ENCODE measurements at regions not wholly inside any gene's neighbourhood (a gene's known extent, or its start where the extent isn't known, plus 50 kb on each side); places are given as distances from the start of the nearest gene placed in this dataset.

DNA sequence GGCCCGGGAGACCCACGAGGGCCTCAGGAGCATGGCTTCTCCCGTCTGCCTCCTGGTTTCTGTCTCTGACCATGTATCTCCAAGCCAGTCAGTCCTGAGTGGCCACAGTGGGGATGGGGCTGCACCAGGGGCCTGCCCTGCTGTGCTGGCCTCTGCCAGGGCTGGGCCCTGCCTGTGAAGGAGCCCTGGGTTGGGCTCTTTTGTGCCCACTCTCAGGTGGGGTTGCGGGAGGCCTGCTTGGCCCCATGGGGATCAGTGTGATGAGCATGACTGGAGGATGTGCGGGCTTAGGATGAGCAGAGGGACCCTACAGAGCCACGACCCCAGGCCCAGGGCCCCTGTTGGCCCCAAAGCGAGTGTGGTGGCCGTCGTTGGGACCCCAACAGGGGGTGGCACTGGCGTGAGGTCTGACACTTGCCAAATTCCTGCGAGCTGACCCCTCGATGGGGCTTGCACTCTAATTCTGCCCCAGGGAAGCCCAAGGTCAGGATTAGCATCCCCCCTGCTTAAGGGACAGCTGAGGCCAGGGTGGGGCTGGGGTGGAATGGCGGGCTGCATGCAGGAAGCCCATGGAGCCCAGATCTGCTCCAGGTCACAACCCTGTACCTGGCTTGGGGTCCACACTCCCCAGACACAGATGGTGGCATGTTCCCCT, 90.0 kb upstream of the BHLHE23 start:
- TF ChIP-seq, protein P1, sequence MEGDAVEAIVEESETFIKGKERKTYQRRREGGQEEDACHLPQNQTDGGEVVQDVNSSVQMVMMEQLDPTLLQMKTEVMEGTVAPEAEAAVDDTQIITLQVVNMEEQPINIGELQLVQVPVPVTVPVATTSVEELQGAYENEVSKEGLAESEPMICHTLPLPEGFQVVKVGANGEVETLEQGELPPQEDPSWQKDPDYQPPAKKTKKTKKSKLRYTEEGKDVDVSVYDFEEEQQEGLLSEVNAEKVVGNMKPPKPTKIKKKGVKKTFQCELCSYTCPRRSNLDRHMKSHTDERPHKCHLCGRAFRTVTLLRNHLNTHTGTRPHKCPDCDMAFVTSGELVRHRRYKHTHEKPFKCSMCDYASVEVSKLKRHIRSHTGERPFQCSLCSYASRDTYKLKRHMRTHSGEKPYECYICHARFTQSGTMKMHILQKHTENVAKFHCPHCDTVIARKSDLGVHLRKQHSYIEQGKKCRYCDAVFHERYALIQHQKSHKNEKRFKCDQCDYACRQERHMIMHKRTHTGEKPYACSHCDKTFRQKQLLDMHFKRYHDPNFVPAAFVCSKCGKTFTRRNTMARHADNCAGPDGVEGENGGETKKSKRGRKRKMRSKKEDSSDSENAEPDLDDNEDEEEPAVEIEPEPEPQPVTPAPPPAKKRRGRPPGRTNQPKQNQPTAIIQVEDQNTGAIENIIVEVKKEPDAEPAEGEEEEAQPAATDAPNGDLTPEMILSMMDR (conservative IDR thresholded peaks at IDR 0.05; ENCODE audit: low read depth, low read length) = no peak
- no peak for DNase-seq (ENCODE audit: low read depth)
- no peak overlapping the region for H3K4me3 ChIP-seq (ENCODE audit: low read length)

DNA sequence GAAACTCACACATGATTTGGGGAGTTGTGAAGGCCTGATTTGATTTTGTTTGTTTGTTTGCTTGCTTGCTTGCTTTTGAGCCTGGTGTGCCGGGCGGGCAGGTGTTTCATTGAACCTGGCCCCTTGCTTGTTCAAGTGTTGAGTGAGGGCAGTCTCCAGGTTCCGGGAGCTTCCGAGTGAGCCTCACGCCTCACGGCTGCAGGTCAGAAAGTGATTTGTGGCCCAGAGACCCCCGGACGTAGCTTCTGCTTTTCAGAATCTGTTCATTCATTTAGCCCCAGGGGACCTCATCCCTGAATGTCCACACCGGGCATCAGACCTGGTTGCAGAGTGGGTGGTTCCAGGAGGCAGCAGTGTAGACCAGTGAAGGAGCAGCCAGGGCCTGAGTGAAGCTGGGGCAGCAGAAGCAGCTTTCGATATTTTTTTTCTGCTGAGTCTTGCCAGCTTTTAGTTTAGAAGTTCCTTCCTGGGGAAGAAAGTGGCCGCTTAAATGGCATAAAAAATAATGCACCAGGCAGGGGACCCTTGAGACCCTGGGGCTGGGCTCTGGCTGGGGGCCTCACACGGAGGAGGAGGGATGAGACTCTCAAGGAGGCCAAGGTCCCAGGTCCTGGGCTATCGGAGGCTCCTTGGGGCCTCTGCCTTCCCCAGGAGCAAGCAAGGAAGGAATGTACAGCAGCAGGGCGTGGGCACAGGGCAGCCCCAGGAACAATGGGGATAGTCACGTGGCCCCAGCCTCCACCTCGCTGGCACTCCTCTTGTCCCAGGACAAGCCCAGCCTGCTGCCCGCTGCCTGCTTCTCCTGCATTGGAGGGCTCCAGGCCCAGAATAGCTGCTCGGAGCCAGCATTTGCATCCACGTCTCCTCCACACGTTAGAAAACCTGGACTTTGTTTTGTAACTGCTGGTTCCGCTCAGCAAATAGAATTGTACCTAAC, 89.2 kb upstream of the BHLHE23 start:
- no peak overlapping the region for H3K4me3 ChIP-seq (ENCODE audit: low read length)
- TF ChIP-seq, protein P1 (conservative IDR thresholded peaks at IDR 0.05; ENCODE audit: low read depth, low read length) = no peak
- DNase-seq (ENCODE audit: low read depth) = no peak

DNA sequence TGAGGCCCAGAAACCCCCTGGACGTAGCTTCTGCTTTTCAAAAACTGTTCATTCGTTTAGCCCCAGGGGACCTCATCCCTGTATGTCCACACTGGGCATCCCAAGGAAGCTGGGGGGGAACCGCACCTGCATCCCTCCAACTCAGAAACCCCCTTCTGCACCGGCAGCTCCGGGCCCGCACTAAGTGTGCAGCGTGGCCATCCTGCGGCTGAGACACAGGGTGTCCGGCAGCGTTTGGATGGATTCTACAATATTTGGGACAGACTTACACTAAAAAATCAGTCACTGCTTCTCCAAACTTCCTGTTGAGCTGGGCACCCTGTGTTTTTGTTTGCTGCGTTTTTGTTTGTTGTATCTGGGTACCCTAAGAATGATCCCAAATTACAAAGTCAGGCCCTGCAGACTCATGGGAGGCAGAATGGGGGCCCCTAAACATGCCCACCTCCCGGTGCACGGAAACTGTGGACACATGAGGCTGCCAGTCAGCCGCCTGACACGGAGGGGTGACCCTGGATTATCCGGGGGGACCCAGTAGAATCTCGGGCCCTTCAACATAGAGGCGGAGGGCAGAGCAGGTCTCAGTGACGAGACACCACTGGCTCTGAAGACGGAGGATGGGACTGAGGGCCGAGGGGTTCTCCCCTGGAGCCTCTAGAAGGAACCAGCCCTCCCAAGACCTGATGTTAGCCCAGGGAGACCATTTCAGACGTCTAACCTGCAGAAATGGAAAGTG, 88.2 kb upstream of the BHLHE23 start:
- TF ChIP-seq, protein P1 (conservative IDR thresholded peaks at IDR 0.05; ENCODE audit: low read depth, low read length) = no peak
- no peak for DNase-seq (ENCODE audit: low read depth)
- no peak overlapping the region for H3K4me3 ChIP-seq (ENCODE audit: low read length)

DNA sequence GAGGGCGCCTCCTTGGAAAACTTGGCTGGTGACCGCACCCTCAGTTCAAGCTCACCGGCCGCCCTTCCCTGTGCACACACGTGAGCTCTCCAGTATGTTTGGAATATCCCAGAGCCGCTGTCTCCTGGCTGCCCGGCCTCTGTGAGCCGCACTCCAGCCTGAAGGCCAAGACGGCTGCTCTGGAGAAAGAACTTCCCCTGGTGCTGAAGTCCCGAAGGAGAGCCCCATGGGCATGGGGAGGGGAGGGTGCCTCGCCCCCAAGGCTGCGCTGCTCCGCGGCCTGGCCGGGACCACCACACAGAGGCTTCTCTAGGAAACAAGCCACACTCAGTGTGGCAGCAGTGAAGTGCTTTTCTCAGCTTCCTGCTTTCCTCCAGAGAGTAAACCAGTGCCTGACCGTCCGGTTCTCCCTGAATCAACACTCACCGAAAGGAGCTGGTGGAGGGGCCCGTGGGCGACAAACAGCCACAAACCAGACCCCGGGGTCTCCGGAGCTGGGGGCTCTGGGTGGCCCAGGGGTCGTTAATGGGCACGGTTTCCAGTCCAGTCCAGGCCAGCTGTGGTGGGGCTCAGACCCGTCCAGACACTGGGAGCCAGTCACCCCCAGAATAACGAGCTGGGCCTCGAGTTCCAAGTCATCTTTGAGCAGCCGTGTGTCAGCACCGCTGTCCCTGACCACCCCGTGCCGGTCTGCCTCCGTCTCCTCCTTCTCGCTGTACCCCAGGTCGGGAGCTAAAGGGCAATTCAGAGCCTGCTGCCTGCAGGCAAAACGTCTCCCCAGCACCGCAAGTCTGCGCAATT, 87.4 kb upstream of the BHLHE23 start:
- TF ChIP-seq, protein P1 (conservative IDR thresholded peaks at IDR 0.05; ENCODE audit: low read depth, low read length) = no peak
- DNase-seq (ENCODE audit: low read depth) = no peak
- H3K4me3 ChIP-seq (ENCODE audit: low read length) = no peak overlapping the region

DNA sequence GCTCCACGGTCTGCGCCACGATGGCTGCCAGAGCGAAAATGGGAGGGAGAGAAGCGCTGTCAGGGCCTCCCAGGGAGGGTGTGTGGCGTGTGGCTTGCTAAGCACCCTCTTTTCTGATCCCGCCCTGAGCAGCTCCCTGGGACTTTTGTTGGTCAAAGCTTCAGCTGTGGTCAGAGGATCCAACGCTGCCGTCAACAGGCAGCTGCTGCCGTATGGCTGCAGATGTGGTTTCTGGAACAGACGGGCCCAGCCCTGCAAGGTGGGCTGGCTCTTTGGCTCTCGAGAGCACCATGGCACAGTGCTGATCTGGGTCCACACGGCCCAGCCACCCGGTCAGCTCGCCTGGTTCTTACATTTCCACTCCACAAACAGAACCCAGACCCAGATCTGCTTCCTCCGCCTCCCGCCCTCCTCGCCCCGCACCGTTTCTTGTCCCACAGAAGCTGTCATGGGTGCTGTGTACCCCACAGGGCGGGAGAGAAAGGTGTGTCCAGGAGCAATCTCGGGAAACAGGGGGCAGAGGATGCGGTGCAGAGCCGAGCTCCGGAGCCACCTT, 86.0 kb upstream of the BHLHE23 start:
- DNase-seq (ENCODE audit: low read depth) = no peak
- TF ChIP-seq, protein P1 (conservative IDR thresholded peaks at IDR 0.05; ENCODE audit: low read depth, low read length) = no peak
- H3K4me3 ChIP-seq (ENCODE audit: low read length) = no peak overlapping the region
